Stimulated activated naive CD8-positive, alpha-beta T cell treated with anti-CD3 and anti-CD28 coated beads, Interleukin-15, Interleukin-2, amounts not matched to agents 100 U/mL and 50 U/mL, for 24 hours (primary cell): ENCODE measurements at regions not wholly inside any gene's neighbourhood (a gene's known extent, or its start where the extent isn't known, plus 50 kb on each side); places are given as distances from the start of the nearest gene placed in this dataset.

Source experiments
- ATAC-seq: fragments of 150-1000 bp; cut with Tn5 transposase; one replicate; pipeline ENCODE4 v1.10.0; 2021
- DNase-seq: peaks from one replicate; pipeline ENCODE4 v3.0.0; 2021

DNA sequence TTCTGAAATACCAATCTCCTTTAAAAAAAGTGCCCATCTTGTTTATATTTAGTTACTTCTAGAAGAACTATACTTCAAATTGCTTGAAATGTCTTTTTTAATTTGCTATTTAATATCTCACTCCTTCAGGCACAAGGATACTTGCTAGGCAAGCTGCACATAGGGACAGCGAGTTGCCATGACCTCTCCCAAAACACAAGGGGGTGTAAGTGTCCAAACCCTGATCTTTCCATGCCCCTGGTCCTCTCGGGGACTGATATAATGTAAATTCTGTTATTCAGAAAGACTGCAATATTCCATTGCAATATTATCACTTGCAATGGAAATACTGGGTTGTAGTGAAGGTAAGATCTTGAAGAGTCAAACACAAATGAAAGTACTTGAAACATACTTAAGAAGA is 480.4 kb downstream of the CETN3 start:
- no peak for ATAC-seq
- no peak for DNase-seq

DNA sequence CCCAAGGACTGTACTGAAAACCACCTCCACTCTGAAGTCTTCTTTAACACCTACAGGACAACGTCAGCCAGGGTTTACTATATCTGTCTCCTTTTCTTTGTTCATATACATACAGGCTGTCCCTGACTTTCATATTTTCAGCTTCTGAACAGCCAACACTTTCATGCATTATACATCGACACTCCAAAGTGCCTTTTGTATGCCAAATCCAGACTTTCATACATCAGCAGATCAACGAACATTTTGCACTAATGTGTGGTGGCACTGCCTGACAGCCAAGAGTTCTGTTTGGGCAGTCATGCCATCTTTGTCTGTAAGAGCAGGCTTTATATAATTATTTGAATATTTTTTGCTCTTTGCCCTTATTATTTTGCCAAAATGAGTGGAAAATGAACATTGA is 487.4 kb downstream of the CETN3 start:
- DNase-seq (no peak), ATAC-seq (no peak)

- ATAC-seq (no peak), DNase-seq (no peak)
Measured at GRCh38 chr5:89917112-89917511, 492.4 kb downstream of the CETN3 start.

DNA sequence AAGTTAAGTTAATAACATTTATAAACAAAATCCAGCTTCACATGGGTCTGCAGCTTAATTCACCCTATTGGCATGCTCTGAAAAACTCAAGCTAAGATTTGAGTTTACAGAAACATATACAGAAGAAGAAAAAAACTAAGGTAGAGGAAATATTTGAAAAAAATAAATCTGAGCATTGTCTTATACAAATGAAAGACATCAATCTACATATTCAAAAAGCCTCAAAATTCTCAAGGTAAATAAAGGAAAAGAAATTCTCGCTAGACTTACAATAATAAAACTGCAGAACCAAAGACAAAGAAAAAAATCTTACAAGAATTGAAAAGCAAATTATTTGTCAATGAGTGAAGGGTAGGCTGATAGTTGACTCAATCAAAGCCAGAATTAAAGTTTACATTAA is 493.4 kb downstream of the CETN3 start:
- ATAC-seq, result no peak
- no peak for DNase-seq

- ATAC-seq (no peak), DNase-seq (no peak)
Measured at GRCh38 chr5:89908876-89909275, 500.7 kb downstream of the CETN3 start.

DNA sequence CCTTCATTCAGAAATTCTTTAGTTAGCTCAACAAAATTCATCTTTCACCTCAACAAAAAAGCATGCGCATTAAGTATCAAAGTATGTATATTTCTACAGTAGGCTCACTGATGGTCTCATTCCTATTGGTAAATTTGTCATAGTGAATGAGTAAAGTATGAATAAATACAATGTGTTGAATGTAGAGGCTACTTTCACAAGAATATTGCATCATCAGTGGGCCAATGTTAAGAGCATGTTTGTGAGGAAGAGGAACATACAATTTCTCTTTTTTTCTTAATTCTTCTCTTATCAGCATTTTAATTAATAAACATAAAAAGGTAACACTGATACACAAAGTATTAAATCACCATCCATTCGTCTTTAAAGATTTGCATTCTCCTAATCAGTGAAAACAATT is 505.1 kb downstream of the CETN3 start:
- DNase-seq (no peak), ATAC-seq (no peak)

GRCh38 chr5:89901983-89902382 is 507.6 kb downstream of the CETN3 start:
- ATAC-seq (no peak), DNase-seq (no peak)

DNA sequence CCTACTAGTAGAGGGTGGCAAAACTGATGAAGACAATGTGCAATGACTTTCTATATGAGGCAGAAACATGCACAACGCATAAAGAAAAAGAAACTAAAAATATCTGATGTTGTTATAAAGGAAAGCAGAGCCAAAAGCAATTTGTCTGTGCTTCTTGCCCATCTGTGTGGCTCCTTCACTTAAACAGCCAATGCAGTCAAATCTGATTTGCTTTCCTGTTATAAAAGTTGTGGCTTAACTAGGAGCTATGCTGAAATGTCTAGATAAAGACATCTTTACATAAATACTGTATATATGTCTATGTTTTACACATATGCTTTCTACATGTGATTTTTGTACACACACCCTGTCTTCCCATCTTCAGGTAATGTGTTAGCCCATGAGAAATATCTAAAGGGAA is 508.2 kb downstream of the CETN3 start:
- no peak for DNase-seq
- no peak for ATAC-seq

DNA sequence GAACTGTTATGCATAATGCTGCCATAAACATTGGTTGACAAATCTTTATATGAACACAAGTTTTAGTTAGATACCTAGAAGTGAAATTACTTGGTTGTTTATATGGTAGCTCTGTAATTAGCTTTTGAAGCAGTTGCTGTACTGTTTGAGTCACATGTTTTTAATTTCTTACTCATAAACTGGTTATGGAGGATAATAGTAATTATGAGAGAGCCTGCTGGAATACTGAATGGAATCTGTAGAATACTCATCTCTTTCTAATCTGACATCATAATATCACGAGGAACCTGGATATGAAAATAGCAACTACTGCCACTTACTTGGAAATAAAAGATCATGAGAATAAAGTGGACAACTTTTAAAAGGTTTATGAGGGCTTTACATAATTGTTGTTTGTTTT is 509.2 kb downstream of the CETN3 start:
- no peak for DNase-seq
- ATAC-seq, result no peak

- ATAC-seq (no peak), DNase-seq (no peak)
Measured at GRCh38 chr5:89899559-89899958, 510.0 kb downstream of the CETN3 start.

- DNase-seq (no peak), ATAC-seq (no peak)
Measured at GRCh38 chr5:89893546-89893945, 516.0 kb downstream of the CETN3 start.

DNA sequence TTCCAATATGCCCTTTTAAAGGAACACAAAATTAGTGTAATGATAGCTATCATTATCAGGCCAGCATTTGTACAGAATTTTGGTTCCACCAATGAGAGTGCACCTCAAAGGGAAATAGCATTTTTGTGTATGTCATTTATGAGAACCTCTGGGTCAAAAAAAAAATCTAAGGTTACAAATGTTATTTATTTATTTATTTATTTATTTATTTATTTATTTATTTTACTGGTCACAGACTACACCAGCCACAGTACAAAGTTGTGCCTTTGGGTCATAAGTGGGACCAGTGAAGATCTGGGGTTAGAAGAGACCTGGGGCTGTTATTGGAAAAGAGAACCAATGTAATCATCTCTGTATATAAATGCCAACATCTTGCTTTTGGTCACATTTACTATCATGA is 523.9 kb downstream of the CETN3 start:
- no peak for DNase-seq
- ATAC-seq, result no peak

DNA sequence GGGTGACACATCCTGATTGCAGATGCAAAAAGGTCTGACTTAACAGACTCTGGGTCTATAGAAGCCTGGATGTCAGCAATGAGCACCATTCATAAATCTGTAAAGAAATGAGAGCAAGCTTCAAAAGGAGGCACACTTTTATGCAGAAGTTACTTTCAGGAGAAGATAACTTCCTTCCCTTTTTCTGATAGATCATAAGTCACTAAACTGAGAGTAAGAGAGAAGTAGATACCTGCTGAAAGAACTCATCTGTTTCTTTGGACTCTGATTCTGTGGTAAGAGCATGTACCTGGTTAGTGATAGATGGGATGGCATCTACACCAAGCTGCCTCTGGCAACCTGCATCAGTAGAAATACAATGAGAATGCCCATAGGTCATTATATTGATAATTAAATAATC is 525.6 kb downstream of the CETN3 start:
- ATAC-seq (no peak), DNase-seq (no peak)

DNA sequence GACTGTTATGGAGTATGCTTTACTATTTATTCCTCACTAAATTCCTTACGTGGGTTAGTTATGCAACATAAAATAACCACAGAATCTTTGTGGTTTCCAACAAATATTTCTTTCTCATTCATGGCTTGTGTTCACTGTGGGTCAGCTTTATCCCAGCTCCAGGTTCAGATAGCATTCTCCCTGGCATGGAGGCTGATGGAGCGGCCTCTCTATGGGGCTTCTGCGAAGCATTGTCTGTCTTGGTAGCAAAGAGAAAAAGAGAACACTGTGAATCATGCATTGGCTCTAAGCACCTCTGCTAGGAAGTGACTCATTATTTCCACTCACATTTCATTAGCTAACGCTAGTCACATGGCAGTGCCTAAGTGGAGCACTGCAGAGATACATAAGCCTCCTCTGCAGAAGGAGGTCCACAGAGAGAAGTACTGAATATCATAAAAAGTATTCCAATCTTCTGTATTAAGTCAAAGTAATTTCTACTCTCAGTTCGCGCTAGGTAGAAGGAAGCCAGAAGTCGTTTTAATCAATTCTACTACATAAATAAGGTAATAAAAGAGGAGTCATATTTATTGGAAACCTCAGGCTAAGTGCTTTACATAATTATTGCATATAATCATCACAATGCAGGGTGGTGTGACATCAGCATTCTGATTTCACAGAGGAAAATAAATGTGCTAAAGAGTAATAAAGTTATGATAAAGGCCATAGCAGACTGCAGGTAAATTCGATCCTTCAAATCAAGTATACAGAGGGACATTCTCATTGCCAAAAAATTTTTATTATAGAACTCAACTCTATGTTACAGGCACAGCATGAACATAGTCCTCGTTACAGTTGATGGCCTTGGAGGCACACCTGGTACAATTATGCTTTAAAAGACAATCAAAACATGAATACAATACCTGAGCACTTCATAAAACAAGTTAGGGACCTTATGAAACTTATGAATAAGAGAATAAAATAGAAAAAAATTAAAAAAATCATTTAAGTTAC is 531.1 kb downstream of the CETN3 start:
- no peak for ATAC-seq
- DNase-seq, result no peak

DNA sequence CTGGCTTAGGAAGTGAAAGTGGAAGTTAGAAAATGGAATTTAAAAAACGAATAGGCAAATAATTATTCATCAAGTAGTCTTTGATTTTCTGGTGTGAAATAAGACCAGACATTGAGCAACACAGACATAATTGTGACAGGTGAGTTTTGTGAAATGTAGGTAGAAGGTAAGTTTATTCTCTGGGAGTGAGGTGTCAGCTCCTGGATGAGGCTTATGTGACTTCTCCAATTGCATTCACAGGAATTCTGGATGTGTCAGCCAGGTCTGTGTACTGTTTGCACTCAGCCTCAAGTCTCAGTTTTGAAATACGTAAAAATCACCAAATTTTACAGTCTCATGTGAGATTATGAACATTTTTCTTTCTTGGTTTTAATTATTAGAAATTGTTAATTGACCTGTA is 537.6 kb downstream of the CETN3 start:
- DNase-seq (no peak), ATAC-seq (no peak)

DNA sequence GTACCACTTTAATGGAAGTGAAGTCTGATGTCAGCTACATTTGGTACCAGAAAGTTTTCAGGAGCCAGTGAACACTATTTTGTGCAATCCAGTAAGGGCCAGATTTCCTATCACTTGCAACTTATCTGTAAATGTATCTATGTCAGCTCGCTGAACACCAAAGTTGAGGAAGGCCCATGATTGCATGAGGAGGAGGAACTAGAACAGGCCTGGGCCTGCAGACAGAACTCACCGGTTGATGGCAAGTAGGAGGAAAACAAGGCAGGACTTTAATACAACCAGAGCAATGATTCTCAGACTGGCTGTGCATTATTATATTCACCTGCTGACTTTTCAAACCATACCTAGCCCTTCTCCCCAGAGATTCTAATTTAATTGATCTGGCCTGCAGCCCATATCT is 540.2 kb downstream of the CETN3 start:
- DNase-seq (no peak), ATAC-seq (no peak)

DNA sequence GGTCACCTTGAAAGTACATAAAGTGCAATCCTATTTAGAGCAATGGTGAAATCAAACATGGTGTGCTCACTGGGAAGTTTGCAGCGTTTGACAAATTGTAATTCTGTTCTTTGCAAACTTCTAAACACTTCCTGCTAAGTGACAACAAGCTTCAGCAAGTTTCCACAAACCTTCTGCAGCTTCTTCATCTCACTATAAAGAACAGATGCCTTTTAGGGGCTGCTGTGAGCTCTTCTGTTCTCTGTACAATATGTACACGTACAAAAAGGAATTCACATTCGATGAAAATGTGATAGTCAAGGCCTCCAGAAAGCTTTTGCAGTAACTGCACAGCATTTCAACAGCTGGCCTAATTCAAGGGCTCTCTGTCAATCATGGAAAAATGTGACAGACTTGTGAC is 543.1 kb downstream of the CETN3 start:
- DNase-seq, result no peak
- no peak for ATAC-seq

DNA sequence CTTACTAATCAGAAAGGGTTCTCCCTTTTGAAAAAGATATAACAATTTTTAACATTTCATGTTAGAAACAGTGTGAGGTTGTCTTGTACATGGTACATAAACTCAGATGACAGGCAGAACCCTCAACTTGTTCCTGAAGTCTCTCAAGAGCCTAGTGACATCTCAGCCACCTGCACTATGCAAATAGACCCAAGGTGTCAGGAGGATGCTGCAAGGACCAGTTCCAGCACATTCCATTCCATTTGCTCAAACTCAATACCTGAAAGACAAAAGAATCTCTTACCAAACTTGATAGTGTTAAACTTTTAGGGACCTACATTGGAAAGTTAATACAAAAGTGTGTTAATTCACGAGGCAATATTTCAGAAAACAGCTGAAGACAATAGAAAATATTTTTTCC is 544.6 kb downstream of the CETN3 start:
- no peak for DNase-seq
- ATAC-seq, result no peak

DNA sequence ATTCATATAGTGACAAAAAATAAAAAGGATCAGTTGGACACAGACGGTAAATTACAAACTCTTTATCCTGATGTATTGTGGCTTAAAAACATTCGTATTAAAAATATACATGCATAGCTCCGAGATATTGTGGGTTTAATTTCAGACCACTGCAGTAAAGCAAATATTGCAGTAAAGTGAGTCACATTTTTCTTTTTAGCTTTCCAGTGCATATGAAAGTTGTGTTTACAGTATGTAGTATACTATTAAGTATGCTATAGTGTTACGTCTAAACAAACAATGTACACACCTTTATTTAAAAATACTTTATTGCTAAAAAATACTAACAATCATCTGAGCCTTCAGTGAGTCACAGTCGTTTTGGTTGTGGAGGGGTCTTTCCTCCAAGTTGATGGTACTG is 551.8 kb downstream of the CETN3 start:
- ATAC-seq (no peak), DNase-seq (no peak)

DNA sequence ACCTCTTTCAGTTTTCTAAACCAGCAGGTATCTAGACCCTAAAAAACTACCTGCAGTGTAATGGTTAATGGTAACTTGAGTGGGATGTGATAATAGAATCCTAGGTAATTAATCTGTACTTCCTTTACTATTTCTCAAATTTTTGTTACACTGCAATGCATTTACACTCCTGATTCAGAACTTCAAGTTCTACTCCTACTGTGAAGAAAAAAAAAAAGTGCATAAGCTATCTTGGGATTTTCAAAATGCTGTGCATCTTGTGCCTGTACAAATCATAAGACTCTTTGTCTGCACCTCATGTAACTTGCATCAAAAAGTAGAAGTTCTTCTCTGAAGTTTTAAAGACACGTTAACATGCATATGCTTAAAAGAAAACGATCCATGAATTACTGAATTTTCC is 554.1 kb downstream of the CETN3 start:
- ATAC-seq (no peak), DNase-seq (no peak)

- no peak for DNase-seq
- ATAC-seq, result no peak
Measured at GRCh38 chr5:89851911-89852310, 557.6 kb downstream of the CETN3 start.

DNA sequence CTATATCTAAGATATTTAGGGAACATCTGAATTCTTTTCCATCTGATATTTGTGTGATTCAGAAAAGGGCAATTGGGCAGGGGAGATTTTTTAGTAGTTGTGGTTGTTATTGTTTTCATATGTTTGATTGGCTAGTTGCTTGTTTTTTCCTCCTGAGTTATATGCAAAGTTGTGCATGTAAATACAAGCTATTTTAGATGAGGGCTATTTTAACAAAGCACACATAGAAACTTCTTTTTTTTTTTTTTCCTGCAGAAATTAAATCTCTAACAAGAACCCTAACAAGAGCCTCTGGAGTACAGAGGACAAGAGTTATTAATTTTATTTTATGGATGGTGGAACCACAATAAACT is 559.1 kb downstream of the CETN3 start:
- DNase-seq, result no peak
- ATAC-seq, result no peak

DNA sequence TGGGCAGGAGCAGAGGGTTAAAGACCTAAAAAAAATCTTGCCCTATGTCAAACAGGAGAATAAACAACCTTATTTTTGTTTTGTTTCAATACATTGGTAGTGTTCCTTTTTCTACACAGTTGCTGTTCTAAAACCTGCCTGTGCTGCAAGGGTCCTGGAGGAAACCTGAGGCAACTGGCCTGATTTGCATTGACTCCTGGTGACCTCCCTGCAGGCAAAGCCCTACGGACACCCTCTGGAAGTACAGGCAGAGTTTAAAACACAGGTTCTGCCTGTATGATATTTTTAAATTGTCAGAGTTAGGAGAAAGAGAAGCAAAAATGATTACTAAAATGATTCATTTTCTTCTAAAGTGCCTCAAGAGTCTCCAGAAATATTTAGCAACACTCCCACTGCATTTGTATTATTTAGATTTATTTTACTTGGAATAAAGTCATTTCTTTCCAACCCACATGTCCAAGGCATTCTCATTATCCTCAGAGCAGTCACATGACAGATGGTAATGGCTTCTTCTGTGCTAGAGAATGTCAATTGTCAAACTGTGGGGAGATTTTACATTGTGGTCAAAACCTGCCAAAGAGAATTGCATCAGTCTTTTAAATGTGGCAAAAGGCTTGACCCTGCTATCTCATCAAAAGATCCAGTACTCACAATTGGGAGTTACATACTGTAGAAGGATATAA is 559.6 kb downstream of the CETN3 start:
- DNase-seq (no peak), ATAC-seq (no peak)

GRCh38 chr5:89847743-89848142 is 561.8 kb downstream of the CETN3 start:
- DNase-seq (no peak), ATAC-seq (no peak)
